Right lobe of liver (tissue), 6 donors: ENCODE measurements at regions not wholly inside any gene's neighbourhood (a gene's known extent, or its start where the extent isn't known, plus 50 kb on each side); places are given as distances from the start of the nearest gene placed in this dataset.

ENCODE experiments used
- ATAC-seq, 4 donors: fragments of 200-7000 bp; cut with Tn5 transposase; one replicate each; pipeline ENCODE4 v1.9.1; 2020; ENCODE audit warnings: mild to moderate bottlenecking in 4 of 4, moderate library complexity in 4 of 4
- DNase-seq, 3 donors: peaks; one replicate each; pipeline ENCODE4 v3.0.0-alpha.2; 2020
- H3K27ac ChIP-seq, 3 donors: fragments of 200-600 bp; one replicate each; pipeline ENCODE4 v1.8.0; 2022
- H3K27me3 ChIP-seq, 2 donors: fragments of 200-600 bp; one replicate each; pipeline ENCODE4 v1.8.0; 2022
- H3K36me3 ChIP-seq, 4 donors: fragments of 200-600 bp; sonication (generic) in 1 of 4; one replicate each; pipeline versions ENCODE4 v1.5.1 to v1.8.0; 2017 to 2022; ENCODE audit warnings: control low read depth in 1 of 4
- H3K4me1 ChIP-seq, 4 donors: fragments of 200-600 bp; sonication (generic) in 1 of 4; one replicate each; pipeline versions ENCODE4 v1.5.1 to v1.8.0; 2017 to 2022; ENCODE audit warnings: control low read depth in 1 of 4
- H3K4me3 ChIP-seq, 3 donors: fragments of 200-600 bp; one replicate each; pipeline ENCODE4 v1.8.0; 2022
- H3K9me3 ChIP-seq, 4 donors: fragments of 200-600 bp; sonication (generic) in 1 of 4; one replicate each; pipeline versions ENCODE4 v1.5.1 to v1.8.0; 2017 to 2022; ENCODE audit warnings: control low read depth in 1 of 4
- CTCF ChIP-seq, 4 donors: fragments of 200-600 bp in 3 of 4; fragments of 450-650 bp in 1 of 4; IDR thresholded peaks; one replicate each; pipeline versions ENCODE4 v1.5.1 to v1.8.0; 2016 to 2022; ENCODE audit warnings: antibody characterized with exemption in 4 of 4, mild to moderate bottlenecking in 2 of 4
- POLR2A ChIP-seq: fragments of 450-650 bp; IDR thresholded peaks from one replicate; pipeline ENCODE4 v1.6.1; 2017; ENCODE audit warnings: antibody characterized with exemption, mild to moderate bottlenecking
- WGBS: methylation state at CpG from one replicate; pipeline ENCODE4 v1.1.6; 2018; ENCODE audit warnings: low coverage, low lambda C conversion rate; ENCODE audit not compliant: insufficient coverage; ENCODE audit errors: missing lambda C conversion rate; 5-methylcytosine and 5-hydroxymethylcytosine counted together
- intact Hi-C, 2 donors: fragments of 100-400 bp; cut with DNase I; formaldehyde crosslinking; loops; one replicate each; pipeline versions ENCODE4 v1.11.2 to v1.14.1; 2022
- donor health status: DM: no; HTN: yes; CAD: no.
- donor health status: DM: no; HTN: no; CAD: no.
- donor health status: DM: no; HTN: no; CAD: no.
- donor health status: DM: no; HTN: yes; CAD: no.
- donor health status: DM: no; HTN: yes; CAD: no.

GRCh38 chrX:88072339-88073030 is 554.9 kb downstream of the KLHL4 start:
- 52% methylated on average over 2 of the region's 2 CpGs for WGBS
- H3K4me3 ChIP-seq, result no peak overlapping the region
- no peak overlapping the region for H3K27ac ChIP-seq
- H3K27me3 ChIP-seq, result no peaks in the 10 kb centered on the region
- no peak for DNase-seq
- no peaks in the 10 kb centered on the region for H3K9me3 ChIP-seq
- ATAC-seq, result no peak
- no peaks in the 10 kb centered on the region for H3K4me1 ChIP-seq
- no peaks in the 10 kb centered on the region for H3K36me3 ChIP-seq
- TF ChIP-seq CTCF (IDR thresholded peaks at IDR 0.05) (no peak), POLR2A (no peak)
- intact Hi-C loops, result no loop called here

- Histone ChIP-seq H3K4me1 (no peaks in the 10 kb centered on the region), H3K27me3 (no peaks in the 10 kb centered on the region), H3K4me3 (no peak overlapping the region), H3K9me3 (no peaks in the 10 kb centered on the region), H3K36me3 (no peaks in the 10 kb centered on the region), H3K27ac (no peak overlapping the region)
- TF ChIP-seq CTCF (IDR thresholded peaks at IDR 0.05) (no peak), POLR2A (no peak)
- intact Hi-C loops, result no loop called here
- DNase-seq (no peak), ATAC-seq (no peak)
- 14% methylated on average over 2 of the region's 2 CpGs for WGBS
Observed at GRCh38 chrX:88101968-88102367, 584.4 kb downstream of the KLHL4 start.

GRCh38 chrX:88135735-88136134 is 611.3 kb upstream of the CPXCR1 start:
- no peaks in the 10 kb centered on the region for H3K27me3 ChIP-seq
- no peaks in the 10 kb centered on the region for H3K9me3 ChIP-seq
- no peak overlapping the region for H3K4me3 ChIP-seq
- TF ChIP-seq CTCF (IDR thresholded peaks at IDR 0.05), result peak; percentile 13 to 40 (median 26)
- no peak for TF ChIP-seq POLR2A
- no peaks in the 10 kb centered on the region for H3K36me3 ChIP-seq
- H3K4me1 ChIP-seq, result no peaks in the 10 kb centered on the region
- DNase-seq, result no peak
- no peak for ATAC-seq
- WGBS, result 17% methylated on average over 3 of the region's 3 CpGs
- H3K27ac ChIP-seq, result no peak overlapping the region
- intact Hi-C loops, result no loop called here

GRCh38 chrX:88136328-88136727 is 610.7 kb upstream of the CPXCR1 start:
- H3K27ac ChIP-seq, result no peak overlapping the region
- no peaks in the 10 kb centered on the region for H3K27me3 ChIP-seq
- ATAC-seq (peak in 1 of 4 donors; percentile 41), DNase-seq (no peak)
- intact Hi-C loops, result no loop called here
- no peaks in the 10 kb centered on the region for H3K4me1 ChIP-seq
- 37% methylated on average over 3 of the region's 3 CpGs for WGBS
- H3K4me3 ChIP-seq, result no peak overlapping the region
- TF ChIP-seq CTCF (IDR thresholded peaks at IDR 0.05), result no peak
- no peak for TF ChIP-seq POLR2A
- H3K36me3 ChIP-seq, result no peaks in the 10 kb centered on the region
- no peaks in the 10 kb centered on the region for H3K9me3 ChIP-seq
